ENCODE measurements at regions not wholly inside any gene's neighbourhood (a gene's known extent, or its start where the extent isn't known, plus 50 kb on each side); places are given as distances from the start of the nearest gene placed in this dataset.

DNA sequence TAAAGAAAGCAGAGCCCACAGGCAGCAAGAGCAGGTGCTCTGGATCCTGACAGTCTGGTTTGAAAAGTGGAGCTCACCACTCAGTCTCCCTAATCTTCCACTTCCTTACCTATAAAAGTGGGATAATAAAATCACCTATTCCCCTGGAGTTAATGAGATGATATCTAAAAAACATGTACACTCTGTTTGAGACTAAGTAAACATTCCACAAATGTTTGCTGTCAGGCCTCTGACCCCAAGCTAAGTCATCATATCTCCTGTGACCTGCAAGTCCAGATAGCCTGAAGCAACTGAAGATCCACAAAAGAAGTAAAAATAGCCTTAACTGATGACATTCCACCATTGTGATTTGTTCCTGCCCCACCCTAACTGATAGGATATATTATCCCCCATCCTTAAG, 1324.5 kb downstream of the XPNPEP1 start:
- intact Hi-C loops (cut with DNase I, micrococcal nuclease) = no loop called here
- no peaks in the 10 kb centered on the region for H3K4me1 ChIP-seq (ENCODE audit: low read depth)
- H3K36me3 ChIP-seq (ENCODE audit: low read depth) = no peaks in the 10 kb centered on the region
- H3K4me3 ChIP-seq = no peak overlapping the region
- H3K9me3 ChIP-seq = no peaks in the 10 kb centered on the region
- ATAC-seq = no peak
- TF ChIP-seq CTCF (IDR thresholded peaks at IDR 0.05) = no peak
- no peak for DNase-seq

DNA sequence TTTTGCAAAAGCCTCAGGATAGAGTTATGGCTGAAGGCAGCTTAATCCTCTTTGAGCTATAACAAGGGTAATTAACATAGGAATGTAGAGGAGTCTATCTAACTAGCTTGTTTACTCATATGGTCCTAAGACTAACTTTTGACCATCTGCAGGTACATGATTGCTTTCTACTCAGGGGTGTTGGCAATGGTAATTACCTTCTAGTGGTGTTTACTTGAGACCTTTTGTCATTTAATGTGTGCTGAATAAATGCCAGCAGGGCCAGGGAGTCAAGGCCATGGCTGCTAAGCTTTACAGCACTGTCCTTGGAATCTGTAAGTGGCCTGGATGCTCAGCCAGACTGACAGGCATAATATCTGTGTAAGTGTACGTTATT, 1325.0 kb downstream of the XPNPEP1 start:
- no peak for TF ChIP-seq CTCF (IDR thresholded peaks at IDR 0.05)
- intact Hi-C loops (cut with DNase I, micrococcal nuclease) = no loop called here
- DNase-seq = no peak
- Histone ChIP-seq H3K9me3 (no peaks in the 10 kb centered on the region), H3K4me1 (ENCODE audit: low read depth) (no peaks in the 10 kb centered on the region), H3K36me3 (ENCODE audit: low read depth) (no peaks in the 10 kb centered on the region), H3K4me3 (no peak overlapping the region)
- no peak for ATAC-seq

- ATAC-seq = no peak
- H3K36me3 ChIP-seq (ENCODE audit: low read depth) = no peaks in the 10 kb centered on the region
- no peak for TF ChIP-seq CTCF (IDR thresholded peaks at IDR 0.05)
Observed at GRCh38 chr10:108597657-108598319, 1325.5 kb downstream of the XPNPEP1 start.

GRCh38 chr10:108597031-108597430, 1326.3 kb downstream of the XPNPEP1 start:
- TF ChIP-seq CTCF (IDR thresholded peaks at IDR 0.05) = no peak
- H3K9me3 ChIP-seq = no peaks in the 10 kb centered on the region
- H3K36me3 ChIP-seq (ENCODE audit: low read depth) = no peaks in the 10 kb centered on the region
- H3K4me1 ChIP-seq (ENCODE audit: low read depth) = no peaks in the 10 kb centered on the region
- H3K4me3 ChIP-seq = no peak overlapping the region
- intact Hi-C loops (cut with DNase I, micrococcal nuclease) = no loop called here
- DNase-seq (no peak), ATAC-seq (no peak)

More at GRCh38 chr10:108597657-108598319, 1325.5 kb downstream of the XPNPEP1 start:
- Histone ChIP-seq H3K9me3 (no peaks in the 10 kb centered on the region), H3K4me3 (no peak overlapping the region), H3K4me1 (ENCODE audit: low read depth) (no peaks in the 10 kb centered on the region)
- intact Hi-C loops (cut with DNase I, micrococcal nuclease) = no loop called here
- no peak for DNase-seq

GRCh38 chr10:108592956-108593355, 1330.4 kb downstream of the XPNPEP1 start:
- intact Hi-C loops (cut with DNase I, micrococcal nuclease) = no loop called here

More at GRCh38 chr10:108592956-108593355, 1330.4 kb downstream of the XPNPEP1 start:
- no peak for TF ChIP-seq CTCF (IDR thresholded peaks at IDR 0.05)
- no peak for ATAC-seq
- no peaks in the 10 kb centered on the region for H3K9me3 ChIP-seq
- no peaks in the 10 kb centered on the region for H3K4me1 ChIP-seq (ENCODE audit: low read depth)
- no peak overlapping the region for H3K4me3 ChIP-seq
- no peak for DNase-seq
- H3K36me3 ChIP-seq (ENCODE audit: low read depth) = no peaks in the 10 kb centered on the region

All from mucosa of descending colon (tissue), 3 donors.